K562 (cell line): ENCODE measurements at regions not wholly inside any gene's neighbourhood (a gene's known extent, or its start where the extent isn't known, plus 50 kb on each side); places are given as distances from the start of the nearest gene placed in this dataset.
"Not testable (repeated sequence)": the region's sequence is repeated elsewhere in the genome, so short reads cannot be mapped to it uniquely, and the experiment has no call there.

ENCODE experiments used
- ATAC-seq: fragments of 200-7000 bp; cut with Tn5 transposase; 3 replicates; pipeline ENCODE4 v1.9.1; 2020; ENCODE audit warnings: moderate library complexity
- BruUV-seq: library from RNA; stranded (reverse); fragments of 400-500 nt; replicated peaks from 2 replicates; lab custom pipeline; 2021; lab: Mats Ljungman, UMichigan
- CTCF ChIA-PET: fragments of 300-600 bp; formaldehyde crosslinking; extraction: SDS; loops from one replicate; lab custom pipeline; 2021; ENCODE audit warnings: low intra/inter-chr PET ratio; lab: Yijun Ruan, JAX
- POLR2A ChIA-PET: fragments of 300-600, 350-650 bp; sonication (Branson Sonifier 250); formaldehyde crosslinking; extraction: SDS; loops from one replicate; lab custom pipeline; 2021; ENCODE audit warnings: antibody characterized with exemption, inconsistent platforms; lab: Yijun Ruan, JAX
- DNase-seq, 4 experiments: peaks; one replicate each; pipeline versions ENCODE4 v3.0.0 to v3.0.0-alpha.2; 2011 to 2018; ENCODE audit warnings: low spot score in 3 of 4, mixed read lengths in 3 of 4; ENCODE audit errors: extremely low read depth in 1 of 4
- FAIRE-seq: peaks from 2 replicates; lab custom pipeline; 2011; peaks lifted over from hg19 to GRCh38; lab: Jason Lieb, UNC
- H2AFZ ChIP-seq: 2 replicates; pipeline ENCODE4 v1.6.0; 2011; ENCODE audit warnings: low read depth, low read length, control low read depth, inconsistent platforms
- H3K27ac ChIP-seq: fragments of 200-600 bp; 3 replicates; pipeline ENCODE4 v1.8.0; 2011; ENCODE audit warnings: low read depth, mild to moderate bottlenecking, control low read depth, inconsistent platforms, low read length, moderate library complexity, mixed read lengths; ENCODE audit errors: extremely low read depth
- H3K27me3 ChIP-seq, 2 experiments: fragments of 300-600 bp in 1 of 2; 2 replicates in 1 of 2; 3 replicates in 1 of 2; pipeline versions ENCODE4 v1.6.0 to v1.8.0; 2011; ENCODE audit warnings: inconsistent platforms in 2 of 2, low read length in 2 of 2, mild to moderate bottlenecking in 1 of 2, mixed read lengths in 1 of 2, moderate library complexity in 1 of 2; ENCODE audit not compliant: control insufficient read depth in 2 of 2, insufficient read depth in 2 of 2
- H3K36me3 ChIP-seq: fragments of 300-600 bp; 3 replicates; pipeline ENCODE4 v1.8.0; 2011; ENCODE audit warnings: mild to moderate bottlenecking, low read length, inconsistent platforms; ENCODE audit not compliant: control insufficient read depth, insufficient read depth
- H3K4me1 ChIP-seq, 2 experiments: fragments of 200-600 bp in 1 of 2; replicated peaks in 1 of 2; 2 replicates in 1 of 2; 3 replicates in 1 of 2; pipeline versions ENCODE4 v1.5.1 to v1.8.0; 2011; ENCODE audit warnings: inconsistent platforms in 2 of 2, low read length in 2 of 2, mild to moderate bottlenecking in 1 of 2, mixed read lengths in 1 of 2, moderate library complexity in 1 of 2; ENCODE audit not compliant: control insufficient read depth in 2 of 2, insufficient read depth in 2 of 2
- H3K4me2 ChIP-seq: 2 replicates; pipeline ENCODE4 v1.6.1; 2011; ENCODE audit warnings: low read length, control low read depth, inconsistent platforms, mixed read lengths; ENCODE audit not compliant: insufficient read depth
- H3K4me3 ChIP-seq: fragments of 200-600 bp; sonication (generic), shearing (Covaris generic); 2 replicates; pipeline ENCODE4 v1.5.1; 2016; ENCODE audit warnings: control low read depth, inconsistent platforms
- H3K79me2 ChIP-seq: fragments of 200-600 bp; 3 replicates; pipeline ENCODE4 v1.8.0; 2011; ENCODE audit warnings: low read length, inconsistent platforms; ENCODE audit not compliant: control insufficient read depth, insufficient read depth
- H3K9ac ChIP-seq, 2 experiments: 2 replicates each; pipeline versions ENCODE4 v1.6.0 to v1.6.1; 2011; ENCODE audit warnings: low read depth in 2 of 2, low read length in 2 of 2, control low read depth in 1 of 2, inconsistent platforms in 1 of 2, mild to moderate bottlenecking in 1 of 2, mixed read lengths in 1 of 2; ENCODE audit not compliant: insufficient read depth in 1 of 2
- H3K9me1 ChIP-seq: one replicate; pipeline ENCODE4 v1.6.0; 2011; ENCODE audit warnings: inconsistent platforms, mild to moderate bottlenecking, low read length, moderate library complexity; ENCODE audit not compliant: control insufficient read depth, insufficient read depth
- H3K9me3 ChIP-seq: replicated peaks from 2 replicates; pipeline ENCODE4 v1.5.1; 2011; ENCODE audit warnings: low read depth, low read length, inconsistent platforms; ENCODE audit not compliant: control insufficient read depth, insufficient read depth
- H4K20me1 ChIP-seq: replicated peaks from 2 replicates; pipeline ENCODE4 v1.6.1; 2011; ENCODE audit warnings: low read length, inconsistent platforms, mixed read lengths; ENCODE audit not compliant: control insufficient read depth, insufficient read depth
- DDX20 ChIP-seq: fragments of 450-650 bp; IDR thresholded peaks from 2 replicates; pipeline ENCODE4 v1.6.1; 2016; ENCODE audit warnings: missing genetic modification characterization, low read depth, mild to moderate bottlenecking, missing compliant biosample characterization, moderate library complexity
- DIDO1 ChIP-seq: fragments of 450-650 bp; IDR thresholded peaks from 2 replicates; pipeline ENCODE4 v1.6.1; 2016; ENCODE audit warnings: low read depth, missing biosample characterization, missing genetic modification characterization
- NFXL1 ChIP-seq: fragments of 450-650 bp; formaldehyde crosslinking; IDR thresholded peaks from 2 replicates; pipeline ENCODE4 v1.4.0; 2021; ENCODE audit warnings: mild to moderate bottlenecking
- POLR2A ChIP-seq: fragments of 450-650 bp; conservative IDR thresholded peaks from 2 replicates; pipeline ENCODE4 v1.6.1; 2016
- TCF3 ChIP-seq: sonication (generic); formaldehyde crosslinking; IDR thresholded peaks from 2 replicates; pipeline ENCODE4 v1.4.0; 2020; ENCODE audit warnings: mild to moderate bottlenecking, missing genetic modification reagents
- ZNF274 ChIP-seq: IDR thresholded peaks from 2 replicates; pipeline ENCODE4 v1.6.1; 2011; ENCODE audit warnings: low read depth, mild to moderate bottlenecking, low read length, moderate library complexity, borderline replicate concordance
- ZNF384 ChIP-seq: IDR thresholded peaks from 2 replicates; pipeline ENCODE4 v1.6.1; 2012; ENCODE audit warnings: low read depth, low read length, improper control_type of control experiment
- ZNF431 ChIP-seq: sonication (generic); formaldehyde crosslinking; IDR thresholded peaks from 2 replicates; pipeline ENCODE4 v1.8.0; 2022; ENCODE audit warnings: mild to moderate bottlenecking, missing genetic modification reagents
- ZNF589 ChIP-seq: fragments of 200-800 bp; sonication (Bioruptor generic); IDR thresholded peaks from 2 replicates; pipeline ENCODE4 v1.6.1; 2016; ENCODE audit warnings: low read depth, missing genetic modification characterization, missing compliant biosample characterization
- ZNF778 ChIP-seq: fragments of 450-650 bp; formaldehyde crosslinking; IDR thresholded peaks from 2 replicates; pipeline ENCODE4 v1.4.0; 2020; ENCODE audit warnings: mild to moderate bottlenecking, moderate library complexity
- WGBS: fragments of 100-300 bp; shearing (Covaris generic); methylation state at CpG from one replicate; pipeline ENCODE4 v1.1.6; 2016; ENCODE audit warnings: low coverage, mixed read lengths; ENCODE audit not compliant: insufficient coverage; ENCODE audit errors: missing lambda C conversion rate; 5-methylcytosine and 5-hydroxymethylcytosine counted together
- in situ Hi-C: fragments of 300-500 bp; cut with MboI; formaldehyde crosslinking; loops from 4 replicates; pipeline ENCODE4 v1.15.0; 2018; ENCODE audit warnings: inconsistent platforms, mixed read lengths
- intact Hi-C: fragments of 100-400 bp; cut with micrococcal nuclease; formaldehyde crosslinking; loops from 2 replicates; pipeline ENCODE4 v1.14.2; 2022
- TF ChIP-seq, protein P1 (sequence below): fragments of 450-650 bp; IDR thresholded peaks from 2 replicates; pipeline ENCODE4 v1.7.0; 2016; ENCODE audit warnings: borderline replicate concordance

DNA sequence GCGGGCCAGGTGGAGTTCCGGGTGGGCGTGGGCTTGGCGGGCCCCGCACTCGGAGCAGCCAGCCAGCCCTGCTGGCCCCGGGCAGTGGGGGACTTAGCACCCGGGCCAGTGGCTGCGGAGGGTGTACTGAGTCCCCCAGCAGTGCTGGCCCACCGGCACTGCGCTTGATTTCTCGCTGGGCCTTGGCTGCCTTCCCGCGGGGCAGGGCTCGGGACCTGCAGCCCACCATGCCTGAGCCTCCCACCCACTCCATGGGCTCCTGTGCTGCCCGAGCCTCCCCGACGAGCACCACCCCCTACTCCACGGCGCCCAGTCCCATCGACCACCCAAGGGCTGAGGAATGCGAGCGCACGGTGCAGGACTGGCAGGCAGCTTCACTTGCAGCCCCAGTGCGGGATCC, 55.3 kb upstream of the ITGB1 start:
- H3K79me2 ChIP-seq, H3K36me3 ChIP-seq, FAIRE-seq, H3K4me1 ChIP-seq, H3K4me2 ChIP-seq, H3K9ac ChIP-seq, H3K27me3 ChIP-seq, H3K9me1 ChIP-seq, H4K20me1 ChIP-seq, H2AFZ ChIP-seq, ATAC-seq, H3K4me3 ChIP-seq, intact Hi-C loops, H3K27ac ChIP-seq, in situ Hi-C loops, BruUV-seq, DNase-seq, POLR2A ChIA-PET, H3K9me3 ChIP-seq: not testable (repeated sequence)
- WGBS = 39% methylated on average over 4 of the region's 25 CpGs
- CTCF ChIA-PET = interaction anchor here (0.7 kb wide), 1 partner anchor 41 kb away, joined by 4 read pairs; no protein-coding TSS in a partner anchor

GRCh38 chr10:33012306-33012705, 54.3 kb upstream of the ITGB1 start:
- WGBS = 3% methylated on average over 5 of the region's 5 CpGs
- in situ Hi-C loops = no loop called here
- Histone ChIP-seq H3K27me3 (peaks cover 0 to 3% of the 10 kb centered on the region in 2 experiments; a peak in 1 of 5 replicates), H4K20me1 (no peaks in the 10 kb centered on the region), H3K79me2 (no peaks in the 10 kb centered on the region), H3K27ac (no peak overlapping the region)
- TF ChIP-seq ZNF589 (CRISPR knock-in tag) (no peak), NFXL1 (CRISPR knock-in tag) (no peak), ZNF431 (CRISPR knock-in tag) (no peak), ZNF384 (no peak), TCF3 (CRISPR knock-in tag) (no peak), POLR2A (no peak), ZNF778 (CRISPR knock-in tag) (no peak), DDX20 (no peak), ZNF274 (no peak), DIDO1 (tag) (no peak)
- TF ChIP-seq, protein P1, sequence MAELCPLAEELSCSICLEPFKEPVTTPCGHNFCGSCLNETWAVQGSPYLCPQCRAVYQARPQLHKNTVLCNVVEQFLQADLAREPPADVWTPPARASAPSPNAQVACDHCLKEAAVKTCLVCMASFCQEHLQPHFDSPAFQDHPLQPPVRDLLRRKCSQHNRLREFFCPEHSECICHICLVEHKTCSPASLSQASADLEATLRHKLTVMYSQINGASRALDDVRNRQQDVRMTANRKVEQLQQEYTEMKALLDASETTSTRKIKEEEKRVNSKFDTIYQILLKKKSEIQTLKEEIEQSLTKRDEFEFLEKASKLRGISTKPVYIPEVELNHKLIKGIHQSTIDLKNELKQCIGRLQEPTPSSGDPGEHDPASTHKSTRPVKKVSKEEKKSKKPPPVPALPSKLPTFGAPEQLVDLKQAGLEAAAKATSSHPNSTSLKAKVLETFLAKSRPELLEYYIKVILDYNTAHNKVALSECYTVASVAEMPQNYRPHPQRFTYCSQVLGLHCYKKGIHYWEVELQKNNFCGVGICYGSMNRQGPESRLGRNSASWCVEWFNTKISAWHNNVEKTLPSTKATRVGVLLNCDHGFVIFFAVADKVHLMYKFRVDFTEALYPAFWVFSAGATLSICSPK = no peak
- TF ChIP-seq, all 486 proteins: peak for 0
- no peak for FAIRE-seq
- Histone ChIP-seq H3K4me1 (no peaks in the 10 kb centered on the region), H2AFZ (no peak overlapping the region), H3K9ac (no peak overlapping the region), H3K9me3 (no peaks in the 10 kb centered on the region), H3K4me2 (no peak overlapping the region), H3K36me3 (no peaks in the 10 kb centered on the region), H3K4me3 (no peak overlapping the region), H3K9me1 (no peaks in the 10 kb centered on the region)
- CTCF ChIA-PET = no interaction called here
- intact Hi-C loops = no loop called here
- ATAC-seq = no peak
- no peak for DNase-seq
- POLR2A ChIA-PET = no interaction called here
- BruUV-seq = no TSS peak
